ENCODE measurements at regions not wholly inside any gene's neighbourhood (a gene's known extent, or its start where the extent isn't known, plus 50 kb on each side); places are given as distances from the start of the nearest gene placed in this dataset.

DNA sequence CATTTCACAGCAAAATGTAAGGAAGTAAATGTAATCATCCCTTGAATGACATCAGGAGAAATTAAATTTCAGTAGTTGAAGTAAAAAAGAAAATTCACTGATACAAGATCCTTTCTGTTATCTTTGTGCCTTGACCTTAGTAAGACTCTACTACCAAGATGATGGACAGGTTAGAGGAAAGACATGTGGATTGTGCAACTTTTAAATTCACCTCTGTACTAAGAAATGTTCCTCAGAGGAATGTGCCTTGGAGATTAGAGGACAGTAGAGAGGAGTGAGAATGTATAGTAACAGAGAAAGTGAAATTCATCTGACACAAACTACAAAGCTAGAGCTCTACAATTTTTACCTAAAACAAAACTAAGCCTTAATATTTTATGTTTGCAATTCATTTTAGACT, 375.3 kb downstream of the PLOD2 start:
- H3K9me3 Mint-ChIP-seq (ENCODE audit: low read depth), result peaks cover 5% of the 10 kb centered on the region
- no peak overlapping the region for H3K27ac Mint-ChIP-seq
- TF ChIP-seq, protein P1, sequence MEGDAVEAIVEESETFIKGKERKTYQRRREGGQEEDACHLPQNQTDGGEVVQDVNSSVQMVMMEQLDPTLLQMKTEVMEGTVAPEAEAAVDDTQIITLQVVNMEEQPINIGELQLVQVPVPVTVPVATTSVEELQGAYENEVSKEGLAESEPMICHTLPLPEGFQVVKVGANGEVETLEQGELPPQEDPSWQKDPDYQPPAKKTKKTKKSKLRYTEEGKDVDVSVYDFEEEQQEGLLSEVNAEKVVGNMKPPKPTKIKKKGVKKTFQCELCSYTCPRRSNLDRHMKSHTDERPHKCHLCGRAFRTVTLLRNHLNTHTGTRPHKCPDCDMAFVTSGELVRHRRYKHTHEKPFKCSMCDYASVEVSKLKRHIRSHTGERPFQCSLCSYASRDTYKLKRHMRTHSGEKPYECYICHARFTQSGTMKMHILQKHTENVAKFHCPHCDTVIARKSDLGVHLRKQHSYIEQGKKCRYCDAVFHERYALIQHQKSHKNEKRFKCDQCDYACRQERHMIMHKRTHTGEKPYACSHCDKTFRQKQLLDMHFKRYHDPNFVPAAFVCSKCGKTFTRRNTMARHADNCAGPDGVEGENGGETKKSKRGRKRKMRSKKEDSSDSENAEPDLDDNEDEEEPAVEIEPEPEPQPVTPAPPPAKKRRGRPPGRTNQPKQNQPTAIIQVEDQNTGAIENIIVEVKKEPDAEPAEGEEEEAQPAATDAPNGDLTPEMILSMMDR (IDR thresholded peaks at IDR 0.05; ENCODE audit: unreplicated experiment), result no peak
- no peaks in the 10 kb centered on the region for H3K36me3 Mint-ChIP-seq (ENCODE audit: insufficient read depth)
- DNase-seq (ENCODE audit: low spot score, unreplicated experiment), result no peak
- H3K4me3 Mint-ChIP-seq (ENCODE audit: low read depth), result no peak overlapping the region
- H3K4me1 Mint-ChIP-seq (ENCODE audit: low read depth), result peaks cover 7% of the 10 kb centered on the region
- H3K27me3 Mint-ChIP-seq, result no peaks in the 10 kb centered on the region

DNA sequence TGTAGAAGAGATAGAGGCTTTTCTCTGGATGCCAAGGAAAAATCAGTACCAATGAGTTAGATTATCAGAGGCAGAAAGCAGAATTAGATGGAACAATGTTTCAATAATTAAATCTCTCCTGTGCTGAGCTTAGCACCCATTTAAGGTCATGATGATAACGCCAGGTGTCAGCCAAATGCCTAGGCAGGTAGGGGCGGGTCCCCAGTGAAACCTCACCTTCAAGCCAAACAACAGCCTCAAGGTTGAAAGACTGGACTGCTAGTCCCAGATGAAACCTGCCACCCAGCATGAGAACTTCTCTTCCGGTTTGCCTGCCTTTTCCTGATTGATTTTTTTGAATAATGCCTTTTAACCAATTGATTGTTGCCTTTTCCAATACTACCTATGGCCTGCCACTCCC, 363.0 kb downstream of the PLOD2 start:
- peaks cover 30% of the 10 kb centered on the region for H3K4me1 Mint-ChIP-seq (ENCODE audit: low read depth)
- H3K27me3 Mint-ChIP-seq, result no peaks in the 10 kb centered on the region
- no peak overlapping the region for H3K27ac Mint-ChIP-seq
- TF ChIP-seq, protein P1 (IDR thresholded peaks at IDR 0.05; ENCODE audit: unreplicated experiment), result no peak
- peaks cover 11% of the 10 kb centered on the region for H3K36me3 Mint-ChIP-seq (ENCODE audit: insufficient read depth)
- H3K9me3 Mint-ChIP-seq (ENCODE audit: low read depth), result peaks cover 22% of the 10 kb centered on the region
- DNase-seq (ENCODE audit: low spot score, unreplicated experiment), result no peak
- H3K4me3 Mint-ChIP-seq (ENCODE audit: low read depth), result no peak overlapping the region

GRCh38 chr3:145798696-145799537, 362.1 kb downstream of the PLOD2 start:
- H3K36me3 Mint-ChIP-seq (ENCODE audit: insufficient read depth), result peaks cover 7% of the 10 kb centered on the region

GRCh38 chr3:145801696-145802095, 359.3 kb downstream of the PLOD2 start:
- Mint-ChIP-seq H3K4me1 (ENCODE audit: low read depth) (peaks cover 30% of the 10 kb centered on the region), H3K4me3 (ENCODE audit: low read depth) (no peak overlapping the region), H3K9me3 (ENCODE audit: low read depth) (no peaks in the 10 kb centered on the region), H3K36me3 (ENCODE audit: insufficient read depth) (no peaks in the 10 kb centered on the region), H3K27ac (no peak overlapping the region), H3K27me3 (no peaks in the 10 kb centered on the region)
- TF ChIP-seq, protein P1 (IDR thresholded peaks at IDR 0.05; ENCODE audit: unreplicated experiment), result no peak
- no peak for DNase-seq (ENCODE audit: low spot score, unreplicated experiment)

More at GRCh38 chr3:145798696-145799537, 362.1 kb downstream of the PLOD2 start:
- Mint-ChIP-seq H3K4me3 (ENCODE audit: low read depth) (no peak overlapping the region), H3K27ac (no peak overlapping the region), H3K27me3 (no peaks in the 10 kb centered on the region), H3K4me1 (ENCODE audit: low read depth) (peaks cover 30% of the 10 kb centered on the region), H3K9me3 (ENCODE audit: low read depth) (peaks cover 16% of the 10 kb centered on the region)
- TF ChIP-seq, protein P1 (IDR thresholded peaks at IDR 0.05; ENCODE audit: unreplicated experiment), result no peak
- no peak for DNase-seq (ENCODE audit: low spot score, unreplicated experiment)

- H3K9me3 Mint-ChIP-seq (ENCODE audit: low read depth), result no peaks in the 10 kb centered on the region
- DNase-seq (ENCODE audit: low spot score, unreplicated experiment), result no peak
- no peaks in the 10 kb centered on the region for H3K27me3 Mint-ChIP-seq
- TF ChIP-seq, protein P1 (IDR thresholded peaks at IDR 0.05; ENCODE audit: unreplicated experiment), result peak; percentile 24
- no peak overlapping the region for H3K4me3 Mint-ChIP-seq (ENCODE audit: low read depth)
- H3K27ac Mint-ChIP-seq, result peak overlapping the region; percentile 35
- no peaks in the 10 kb centered on the region for H3K36me3 Mint-ChIP-seq (ENCODE audit: insufficient read depth)
- H3K4me1 Mint-ChIP-seq (ENCODE audit: low read depth), result no peaks in the 10 kb centered on the region
Measured at GRCh38 chr3:145807990-145808389, 353.0 kb downstream of the PLOD2 start.

Data from progenitor cell of endocrine pancreas (in vitro differentiated cells).